ENCODE measurements at regions not wholly inside any gene's neighbourhood (a gene's known extent, or its start where the extent isn't known, plus 50 kb on each side); places are given as distances from the start of the nearest gene placed in this dataset.

DNA sequence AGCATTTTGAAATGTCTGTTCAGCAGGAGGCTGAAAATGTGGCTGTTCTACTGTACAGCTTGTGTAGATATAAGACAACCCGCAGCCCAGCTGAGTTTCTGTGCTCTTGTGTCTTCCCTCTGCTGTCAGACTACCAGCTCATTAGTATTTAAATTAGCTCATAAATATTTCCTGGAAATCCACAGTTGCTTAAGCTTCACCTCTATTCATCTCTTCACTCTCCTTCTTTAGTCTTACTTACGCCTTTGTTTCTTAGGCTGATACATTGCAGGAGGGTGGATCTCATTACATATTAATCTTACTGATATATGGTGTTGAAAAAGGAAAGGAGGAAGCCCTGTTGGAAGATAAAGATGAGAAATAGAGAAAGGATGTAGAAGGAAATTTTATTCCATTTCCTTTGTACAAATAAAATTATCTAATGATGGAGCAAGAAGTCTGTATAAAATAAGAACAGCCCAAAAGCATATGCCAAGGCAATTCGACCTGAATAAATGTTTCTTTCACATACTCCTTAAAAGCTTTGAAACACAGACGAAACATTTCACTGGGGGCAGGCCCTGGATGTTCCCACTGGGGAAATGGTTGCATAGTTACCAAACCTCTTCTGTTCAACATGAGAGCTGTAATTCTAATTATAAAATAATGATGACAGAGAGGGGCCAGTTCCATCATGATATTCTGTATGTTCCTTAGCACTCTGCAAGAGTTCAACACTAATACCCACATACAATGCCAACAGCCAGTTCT lies 111.8 kb upstream of the APC start:
- DNase-seq = no peak
- ATAC-seq (ENCODE audit: insufficient read depth, low FRiP score) = no peak
- Histone ChIP-seq H3K9me3 (ENCODE audit: control insufficient read depth in 4 of 4, insufficient read depth in 3 of 4, low read length in 3 of 4) (no peaks in the 10 kb centered on the region), H3K36me3 (ENCODE audit: control insufficient read depth in 4 of 4, insufficient read depth in 4 of 4, low read length in 4 of 4) (no peaks in the 10 kb centered on the region), H3K9ac (ENCODE audit: insufficient read depth in 1 of 2, low read length in 2 of 2) (no peak overlapping the region), H3K27me3 (ENCODE audit: control insufficient read depth in 3 of 3, insufficient read depth in 3 of 3, low read length in 2 of 3) (no peaks in the 10 kb centered on the region), H3K27ac (ENCODE audit: low read depth in 1 of 2, low read length in 1 of 2) (no peak overlapping the region), H3K4me1 (ENCODE audit: control insufficient read depth in 5 of 5, insufficient read depth in 5 of 5, low read length in 5 of 5) (peaks cover 0 to 8% (median 0%) of the 10 kb centered on the region in 5 donors), H3K4me3 (no peak overlapping the region)
- WGBS, 2 donors = 74 to 84% methylated on average over 4 of the region's 4 CpGs
- TF ChIP-seq, protein P1, sequence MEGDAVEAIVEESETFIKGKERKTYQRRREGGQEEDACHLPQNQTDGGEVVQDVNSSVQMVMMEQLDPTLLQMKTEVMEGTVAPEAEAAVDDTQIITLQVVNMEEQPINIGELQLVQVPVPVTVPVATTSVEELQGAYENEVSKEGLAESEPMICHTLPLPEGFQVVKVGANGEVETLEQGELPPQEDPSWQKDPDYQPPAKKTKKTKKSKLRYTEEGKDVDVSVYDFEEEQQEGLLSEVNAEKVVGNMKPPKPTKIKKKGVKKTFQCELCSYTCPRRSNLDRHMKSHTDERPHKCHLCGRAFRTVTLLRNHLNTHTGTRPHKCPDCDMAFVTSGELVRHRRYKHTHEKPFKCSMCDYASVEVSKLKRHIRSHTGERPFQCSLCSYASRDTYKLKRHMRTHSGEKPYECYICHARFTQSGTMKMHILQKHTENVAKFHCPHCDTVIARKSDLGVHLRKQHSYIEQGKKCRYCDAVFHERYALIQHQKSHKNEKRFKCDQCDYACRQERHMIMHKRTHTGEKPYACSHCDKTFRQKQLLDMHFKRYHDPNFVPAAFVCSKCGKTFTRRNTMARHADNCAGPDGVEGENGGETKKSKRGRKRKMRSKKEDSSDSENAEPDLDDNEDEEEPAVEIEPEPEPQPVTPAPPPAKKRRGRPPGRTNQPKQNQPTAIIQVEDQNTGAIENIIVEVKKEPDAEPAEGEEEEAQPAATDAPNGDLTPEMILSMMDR (IDR thresholded peaks at IDR 0.05; ENCODE audit: control extremely low read depth, extremely low read depth) = no peak

DNA sequence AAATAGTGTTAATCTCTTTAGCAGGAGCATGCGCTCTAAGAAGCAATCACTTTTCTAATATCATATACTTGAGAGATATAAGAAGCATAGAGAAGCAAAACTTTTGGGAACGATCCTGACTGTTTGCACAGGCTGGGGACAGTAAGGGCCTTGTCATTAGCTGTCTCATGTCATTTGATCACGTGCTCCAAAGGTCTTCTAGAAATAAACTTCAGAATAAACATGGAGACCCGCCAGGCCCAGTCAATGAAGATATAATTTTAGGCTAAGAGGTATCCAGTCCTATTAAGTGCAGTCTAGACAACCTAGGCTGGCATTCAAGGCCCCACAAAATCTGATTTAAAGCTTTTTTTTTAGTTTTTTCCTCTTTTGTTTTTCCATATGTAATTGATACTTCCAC lies 111.0 kb upstream of the APC start:
- H3K9me3 ChIP-seq (ENCODE audit: control insufficient read depth in 4 of 4, insufficient read depth in 3 of 4, low read length in 3 of 4) = no peaks in the 10 kb centered on the region
- WGBS, 2 donors = 79 to 86% methylated on average over 4 of the region's 4 CpGs
- H3K9ac ChIP-seq (ENCODE audit: insufficient read depth in 1 of 2, low read length in 2 of 2) = no peak overlapping the region
- TF ChIP-seq, protein P1 (IDR thresholded peaks at IDR 0.05; ENCODE audit: control extremely low read depth, extremely low read depth) = no peak
- H3K4me3 ChIP-seq = no peak overlapping the region
- H3K27me3 ChIP-seq (ENCODE audit: control insufficient read depth in 3 of 3, insufficient read depth in 3 of 3, low read length in 2 of 3) = no peaks in the 10 kb centered on the region
- ATAC-seq (ENCODE audit: insufficient read depth, low FRiP score) (no peak), DNase-seq (no peak)
- H3K27ac ChIP-seq (ENCODE audit: low read depth in 1 of 2, low read length in 1 of 2) = no peak overlapping the region
- peaks cover 0 to 8% (median 0%) of the 10 kb centered on the region in 5 donors for H3K4me1 ChIP-seq (ENCODE audit: control insufficient read depth in 5 of 5, insufficient read depth in 5 of 5, low read length in 5 of 5)
- no peaks in the 10 kb centered on the region for H3K36me3 ChIP-seq (ENCODE audit: control insufficient read depth in 4 of 4, insufficient read depth in 4 of 4, low read length in 4 of 4)

DNA sequence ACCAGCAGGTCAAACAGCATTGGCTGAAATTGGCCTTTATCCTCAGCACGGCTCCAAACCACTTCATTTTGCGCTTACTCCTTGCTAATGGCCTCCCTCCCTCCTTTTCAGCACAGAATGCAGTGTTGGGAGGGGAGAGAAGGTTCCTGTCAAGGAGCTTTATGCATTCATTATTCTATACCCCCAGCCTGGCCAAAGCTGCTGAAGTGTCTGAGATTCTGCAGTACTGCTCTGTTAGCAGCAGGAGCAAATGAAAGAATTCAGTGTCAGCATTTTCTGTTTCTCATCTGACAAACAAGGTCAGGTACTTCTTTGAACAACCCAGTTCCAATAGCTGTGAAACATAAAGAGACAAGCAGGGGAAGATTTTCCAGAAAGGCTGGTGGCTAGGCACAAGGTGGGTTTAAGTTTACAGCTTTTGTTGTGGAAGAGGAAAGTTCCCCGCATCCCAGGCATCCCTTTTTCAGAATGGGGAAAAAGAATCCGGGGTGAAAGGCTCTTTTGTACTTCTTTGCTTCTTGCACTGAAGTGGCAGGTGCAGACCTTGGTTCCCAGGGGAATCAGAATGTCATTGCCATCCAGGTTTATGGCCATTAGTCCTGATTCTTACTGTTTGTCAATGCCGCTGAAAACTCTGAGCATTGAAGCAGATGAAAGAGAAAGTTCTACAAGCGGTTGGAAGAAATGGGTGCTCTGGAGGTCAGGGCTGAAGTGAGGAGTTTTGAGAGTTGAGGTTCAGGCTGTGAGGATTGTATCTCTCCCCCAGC lies 109.3 kb upstream of the APC start:
- Histone ChIP-seq H3K9ac (ENCODE audit: insufficient read depth in 1 of 2, low read length in 2 of 2) (no peak overlapping the region), H3K27ac (ENCODE audit: low read depth in 1 of 2, low read length in 1 of 2) (no peak overlapping the region), H3K9me3 (ENCODE audit: control insufficient read depth in 4 of 4, insufficient read depth in 3 of 4, low read length in 3 of 4) (peaks cover 0 to 1% (median 0%) of the 10 kb centered on the region in 4 donors), H3K4me1 (ENCODE audit: control insufficient read depth in 5 of 5, insufficient read depth in 5 of 5, low read length in 5 of 5) (peaks cover 0 to 8% (median 0%) of the 10 kb centered on the region in 5 donors), H3K36me3 (ENCODE audit: control insufficient read depth in 4 of 4, insufficient read depth in 4 of 4, low read length in 4 of 4) (no peaks in the 10 kb centered on the region), H3K27me3 (ENCODE audit: control insufficient read depth in 3 of 3, insufficient read depth in 3 of 3, low read length in 2 of 3) (no peaks in the 10 kb centered on the region), H3K4me3 (no peak overlapping the region)
- 50 to 59% methylated on average over 6 of the region's 6 CpGs for WGBS, 2 donors
- TF ChIP-seq, protein P1 (IDR thresholded peaks at IDR 0.05; ENCODE audit: control extremely low read depth, extremely low read depth) = no peak
- no peak for ATAC-seq (ENCODE audit: insufficient read depth, low FRiP score)
- DNase-seq = no peak

Measured in lung (tissue), 11 donors.